ENCODE measurements at regions not wholly inside any gene's neighbourhood (a gene's known extent, or its start where the extent isn't known, plus 50 kb on each side); places are given as distances from the start of the nearest gene placed in this dataset.

- TF ChIP-seq ZNF20 (CRISPR knock-in tag; IDR thresholded peaks at IDR 0.05) (no peak), ZNF772 (CRISPR knock-in tag; IDR thresholded peaks at IDR 0.05) (no peak), ZFP82 (CRISPR knock-in tag; IDR thresholded peaks at IDR 0.05; ENCODE audit: borderline replicate concordance) (no peak), POLR2AphosphoS5 (IDR thresholded peaks at IDR 0.05; ENCODE audit: low read depth, low read length) (no peak), NFATC3 (CRISPR knock-in tag; IDR thresholded peaks at IDR 0.05) (no peak), ETV6 (CRISPR knock-in tag; conservative IDR thresholded peaks at IDR 0.05) (no peak), CTCF (CRISPR knock-in tag; IDR thresholded peaks at IDR 0.05) (no peak)
Measured at GRCh38 chr2:128559533-128560515, 241.2 kb upstream of the HS6ST1 start.
